ENCODE measurements at regions not wholly inside any gene's neighbourhood (a gene's known extent, or its start where the extent isn't known, plus 50 kb on each side); places are given as distances from the start of the nearest gene placed in this dataset.

- Mint-ChIP-seq H3K9me3 (peaks cover 2% of the 10 kb centered on the region), H3K36me3 (ENCODE audit: low read depth) (no peaks in the 10 kb centered on the region), H3K4me3 (no peak overlapping the region), H3K4me1 (no peaks in the 10 kb centered on the region), H3K27ac (no peak overlapping the region), H3K27me3 (peaks cover 8% of the 10 kb centered on the region)
- DNase-seq = no peak
- CTCF ChIA-PET = no interaction called here
- POLR2A ChIA-PET = no interaction called here
Observed at GRCh38 chr20:51315390-51315789, 227.1 kb downstream of the NFATC2 start.

- Mint-ChIP-seq H3K4me1 (no peaks in the 10 kb centered on the region), H3K36me3 (ENCODE audit: low read depth) (no peaks in the 10 kb centered on the region), H3K9me3 (peaks cover 2% of the 10 kb centered on the region), H3K27me3 (peaks cover 14% of the 10 kb centered on the region), H3K4me3 (no peak overlapping the region), H3K27ac (no peak overlapping the region)
- POLR2A ChIA-PET = no interaction called here
- no peak for DNase-seq
- CTCF ChIA-PET = interaction anchor here (0.9 to 2.0 kb wide), 2 partner anchors 12 to 326 kb away, joined by 3 to 7 read pairs; no protein-coding TSS in a partner anchor
Observed at GRCh38 chr20:51313358-51313827, 229.1 kb downstream of the NFATC2 start.

- no peak overlapping the region for H3K27ac Mint-ChIP-seq
- no peaks in the 10 kb centered on the region for H3K4me1 Mint-ChIP-seq
Observed at GRCh38 chr20:51312480-51312783, 230.1 kb downstream of the NFATC2 start.

GRCh38 chr20:51311636-51312479 lies 230.7 kb downstream of the NFATC2 start:
- Mint-ChIP-seq H3K27me3 (peaks cover 16% of the 10 kb centered on the region), H3K27ac (no peak overlapping the region), H3K4me1 (peaks cover 2% of the 10 kb centered on the region), H3K9me3 (peaks cover 2% of the 10 kb centered on the region), H3K4me3 (no peak overlapping the region), H3K36me3 (ENCODE audit: low read depth) (no peaks in the 10 kb centered on the region)
- DNase-seq = no peak
- ChIA-PET CTCF (no interaction called here), POLR2A (no interaction called here)

More at GRCh38 chr20:51312480-51312783, 230.1 kb downstream of the NFATC2 start:
- H3K36me3 Mint-ChIP-seq (ENCODE audit: low read depth) = no peaks in the 10 kb centered on the region
- DNase-seq = no peak
- CTCF ChIA-PET = no interaction called here
- H3K27me3 Mint-ChIP-seq = peaks cover 14% of the 10 kb centered on the region
- POLR2A ChIA-PET = no interaction called here
- peaks cover 2% of the 10 kb centered on the region for H3K9me3 Mint-ChIP-seq
- H3K4me3 Mint-ChIP-seq = no peak overlapping the region

- ChIA-PET CTCF (interaction anchor here (0.7 to 5.2 kb wide), 5 partner anchors 14 to 561 kb away, joined by 3 to 29 read pairs (median 3); no protein-coding TSS in a partner anchor), POLR2A (interaction anchor here (0.6 kb wide), 1 partner anchor 330 kb away, joined by 3 read pairs; no protein-coding TSS in a partner anchor)
- H3K9me3 Mint-ChIP-seq = no peaks in the 10 kb centered on the region
- peaks cover 2% of the 10 kb centered on the region for H3K4me1 Mint-ChIP-seq
- no peak overlapping the region for H3K4me3 Mint-ChIP-seq
- no peak overlapping the region for H3K27ac Mint-ChIP-seq
- no peak for DNase-seq
- no peaks in the 10 kb centered on the region for H3K36me3 Mint-ChIP-seq (ENCODE audit: low read depth)
- peaks cover 22% of the 10 kb centered on the region for H3K27me3 Mint-ChIP-seq
Observed at GRCh38 chr20:51310216-51310615, 232.3 kb downstream of the NFATC2 start.

GRCh38 chr20:51309128-51309527 lies 233.4 kb downstream of the NFATC2 start:
- Mint-ChIP-seq H3K36me3 (ENCODE audit: low read depth) (no peaks in the 10 kb centered on the region), H3K4me3 (no peak overlapping the region), H3K9me3 (no peaks in the 10 kb centered on the region), H3K27me3 (peaks cover 22% of the 10 kb centered on the region), H3K27ac (no peak overlapping the region), H3K4me1 (peaks cover 2% of the 10 kb centered on the region)
- ChIA-PET CTCF (interaction anchor here (0.9 to 5.2 kb wide), 4 partner anchors 30 to 518 kb away, joined by 3 to 29 read pairs (median 5); no protein-coding TSS in a partner anchor), POLR2A (no interaction called here)
- no peak for DNase-seq

GRCh38 chr20:51306521-51307358 lies 235.8 kb downstream of the NFATC2 start:
- H3K36me3 Mint-ChIP-seq (ENCODE audit: low read depth) = no peaks in the 10 kb centered on the region
- ChIA-PET POLR2A (no interaction called here), CTCF (interaction anchor here (0.7 to 5.2 kb wide), 12 partner anchors 8 to 516 kb away, joined by 3 to 29 read pairs (median 6); no protein-coding TSS in a partner anchor)
- DNase-seq = peak; percentile 70
- H3K27ac Mint-ChIP-seq = no peak overlapping the region
- peaks cover 2% of the 10 kb centered on the region for H3K4me1 Mint-ChIP-seq
- H3K27me3 Mint-ChIP-seq = peaks cover 22% of the 10 kb centered on the region
- H3K9me3 Mint-ChIP-seq = no peaks in the 10 kb centered on the region
- H3K4me3 Mint-ChIP-seq = no peak overlapping the region

- POLR2A ChIA-PET = no interaction called here
- Mint-ChIP-seq H3K4me1 (peaks cover 2% of the 10 kb centered on the region), H3K36me3 (ENCODE audit: low read depth) (no peaks in the 10 kb centered on the region), H3K27ac (no peak overlapping the region), H3K9me3 (no peaks in the 10 kb centered on the region), H3K4me3 (no peak overlapping the region), H3K27me3 (peaks cover 18% of the 10 kb centered on the region)
- DNase-seq = no peak
- CTCF ChIA-PET = interaction anchor here (0.7 to 5.2 kb wide), 8 partner anchors 8 to 515 kb away, joined by 3 to 29 read pairs (median 6); no protein-coding TSS in a partner anchor
Observed at GRCh38 chr20:51306081-51306480, 236.4 kb downstream of the NFATC2 start.

GRCh38 chr20:51305316-51306052 lies 237.0 kb downstream of the NFATC2 start:
- H3K4me1 Mint-ChIP-seq = peaks cover 2% of the 10 kb centered on the region
- H3K27me3 Mint-ChIP-seq = peaks cover 16% of the 10 kb centered on the region
- no peak overlapping the region for H3K27ac Mint-ChIP-seq
- no peaks in the 10 kb centered on the region for H3K36me3 Mint-ChIP-seq (ENCODE audit: low read depth)
- no peak overlapping the region for H3K4me3 Mint-ChIP-seq
- no peaks in the 10 kb centered on the region for H3K9me3 Mint-ChIP-seq
- ChIA-PET POLR2A (no interaction called here), CTCF (interaction anchor here (0.7 to 5.2 kb wide), 3 partner anchors 9 to 323 kb away, joined by 3 to 29 read pairs (median 7); no protein-coding TSS in a partner anchor)
- DNase-seq = no peak

- H3K9me3 Mint-ChIP-seq = no peaks in the 10 kb centered on the region
- CTCF ChIA-PET = no interaction called here
- no peak overlapping the region for H3K27ac Mint-ChIP-seq
- POLR2A ChIA-PET = no interaction called here
- no peaks in the 10 kb centered on the region for H3K36me3 Mint-ChIP-seq (ENCODE audit: low read depth)
- no peak overlapping the region for H3K4me3 Mint-ChIP-seq
- peaks cover 2% of the 10 kb centered on the region for H3K4me1 Mint-ChIP-seq
- peaks cover 11% of the 10 kb centered on the region for H3K27me3 Mint-ChIP-seq
- no peak for DNase-seq
Observed at GRCh38 chr20:51303731-51304670, 238.5 kb downstream of the NFATC2 start.

- CTCF ChIA-PET = interaction anchor here (0.7 to 1.8 kb wide), 2 partner anchors 11 to 313 kb away, joined by 3 to 4 read pairs; no protein-coding TSS in a partner anchor
- no peak for DNase-seq
- Mint-ChIP-seq H3K4me3 (no peak overlapping the region), H3K27me3 (peaks cover 5% of the 10 kb centered on the region), H3K36me3 (ENCODE audit: low read depth) (no peaks in the 10 kb centered on the region), H3K27ac (no peak overlapping the region), H3K9me3 (no peaks in the 10 kb centered on the region), H3K4me1 (no peaks in the 10 kb centered on the region)
- POLR2A ChIA-PET = no interaction called here
Observed at GRCh38 chr20:51301026-51301425, 241.5 kb downstream of the NFATC2 start.

Data from activated CD4-positive, alpha-beta T cell treated with anti-CD3 and anti-CD28 coated beads, Interleukin-2, amount 10 ng/mL, durations not matched to agents 7 days and 5 days (primary cell).